ENCODE measurements at regions not wholly inside any gene's neighbourhood (a gene's known extent, or its start where the extent isn't known, plus 50 kb on each side); places are given as distances from the start of the nearest gene placed in this dataset.

DNA sequence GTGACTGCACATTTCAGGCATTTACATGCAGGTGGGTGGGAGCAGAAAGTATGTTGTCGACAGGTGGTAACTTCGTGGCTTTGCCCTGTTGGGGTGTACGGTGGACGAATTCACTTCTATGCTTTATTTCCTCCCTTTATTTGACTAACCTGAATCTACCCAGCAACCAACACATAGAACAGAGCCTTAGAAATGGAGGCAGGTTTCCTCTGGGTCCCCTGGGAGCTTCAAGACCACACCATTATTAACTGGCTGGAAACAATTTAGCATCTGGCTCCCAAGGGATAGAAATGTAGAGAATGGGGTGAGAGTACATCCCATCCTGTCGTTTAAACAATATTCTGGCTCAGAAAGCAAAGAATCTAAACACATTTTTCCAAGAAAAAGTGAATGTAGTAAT, 244.4 kb downstream of the DLEU7 start:
- Histone ChIP-seq H3K4me1 (peaks cover 8% of the 10 kb centered on the region), H3K27me3 (no peaks in the 10 kb centered on the region), H3K27ac (no peak overlapping the region), H3K36me3 (replicated peaks in 1 of 2; ENCODE audit: insufficient read depth in 1 of 2, low read depth in 2 of 2) (no peaks in the 10 kb centered on the region), H3K4me3 (no peak overlapping the region), H3K9me3 (no peaks in the 10 kb centered on the region)
- intact Hi-C loops (cut with DNase I), result no loop called here
- no peak for ATAC-seq
- WGBS, 2 donors, result 49 to 82% methylated on average over 5 of the region's 5 CpGs
- TF ChIP-seq, protein P1, sequence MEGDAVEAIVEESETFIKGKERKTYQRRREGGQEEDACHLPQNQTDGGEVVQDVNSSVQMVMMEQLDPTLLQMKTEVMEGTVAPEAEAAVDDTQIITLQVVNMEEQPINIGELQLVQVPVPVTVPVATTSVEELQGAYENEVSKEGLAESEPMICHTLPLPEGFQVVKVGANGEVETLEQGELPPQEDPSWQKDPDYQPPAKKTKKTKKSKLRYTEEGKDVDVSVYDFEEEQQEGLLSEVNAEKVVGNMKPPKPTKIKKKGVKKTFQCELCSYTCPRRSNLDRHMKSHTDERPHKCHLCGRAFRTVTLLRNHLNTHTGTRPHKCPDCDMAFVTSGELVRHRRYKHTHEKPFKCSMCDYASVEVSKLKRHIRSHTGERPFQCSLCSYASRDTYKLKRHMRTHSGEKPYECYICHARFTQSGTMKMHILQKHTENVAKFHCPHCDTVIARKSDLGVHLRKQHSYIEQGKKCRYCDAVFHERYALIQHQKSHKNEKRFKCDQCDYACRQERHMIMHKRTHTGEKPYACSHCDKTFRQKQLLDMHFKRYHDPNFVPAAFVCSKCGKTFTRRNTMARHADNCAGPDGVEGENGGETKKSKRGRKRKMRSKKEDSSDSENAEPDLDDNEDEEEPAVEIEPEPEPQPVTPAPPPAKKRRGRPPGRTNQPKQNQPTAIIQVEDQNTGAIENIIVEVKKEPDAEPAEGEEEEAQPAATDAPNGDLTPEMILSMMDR (IDR thresholded peaks at IDR 0.05), result no peak
- TF ChIP-seq POLR2A (IDR thresholded peaks at IDR 0.05), result no peak
- DNase-seq, result no peak

DNA sequence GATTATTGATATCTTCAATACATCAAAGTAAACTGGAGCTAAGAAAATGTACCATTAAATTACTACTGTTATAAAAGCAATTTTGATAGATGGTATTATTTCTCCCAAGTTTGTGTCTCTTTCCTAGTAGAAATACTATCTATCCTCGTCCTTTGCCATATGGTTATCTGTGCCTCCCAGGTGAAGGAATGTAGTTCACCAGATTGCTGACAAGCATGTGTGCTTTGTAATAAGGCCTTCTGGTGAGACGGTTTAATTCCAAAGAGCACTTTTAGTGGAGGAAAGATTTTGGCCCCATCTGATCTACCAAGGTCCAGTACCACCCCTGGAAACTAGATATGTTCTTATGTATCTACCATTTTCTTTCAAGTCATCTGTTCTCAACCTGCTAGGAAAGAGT, 243.6 kb downstream of the DLEU7 start:
- TF ChIP-seq, protein P1 (IDR thresholded peaks at IDR 0.05), result no peak
- no peak for TF ChIP-seq POLR2A (IDR thresholded peaks at IDR 0.05)
- Histone ChIP-seq H3K27me3 (no peaks in the 10 kb centered on the region), H3K4me1 (peaks cover 8% of the 10 kb centered on the region), H3K36me3 (replicated peaks in 1 of 2; ENCODE audit: insufficient read depth in 1 of 2, low read depth in 2 of 2) (no peaks in the 10 kb centered on the region), H3K9me3 (no peaks in the 10 kb centered on the region), H3K4me3 (no peak overlapping the region), H3K27ac (no peak overlapping the region)
- WGBS, 2 donors, result 40 to 86% methylated on average over 2 of the region's 2 CpGs
- intact Hi-C loops (cut with DNase I), result no loop called here
- ATAC-seq (no peak), DNase-seq (no peak)

DNA sequence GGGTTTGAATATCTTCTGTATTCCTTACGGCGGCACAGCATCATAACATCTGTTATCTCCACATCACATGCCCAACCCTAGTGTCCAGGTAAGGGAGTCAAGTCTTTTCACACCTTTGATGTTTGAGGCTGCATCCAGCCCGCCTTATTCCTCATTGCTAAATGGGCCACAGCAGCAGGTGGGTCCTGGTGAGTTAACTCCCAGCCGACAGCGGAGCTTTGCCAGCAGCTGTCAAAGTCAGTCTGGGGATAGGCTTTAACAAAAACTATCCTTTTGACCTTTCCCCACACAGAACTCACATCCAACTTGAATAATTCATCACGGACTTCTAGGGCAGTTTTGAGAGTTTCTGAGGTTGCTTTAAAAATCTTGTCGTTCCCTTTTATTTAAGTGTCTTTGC, 235.1 kb downstream of the DLEU7 start:
- Histone ChIP-seq H3K27me3 (no peaks in the 10 kb centered on the region), H3K9me3 (no peaks in the 10 kb centered on the region), H3K27ac (no peak overlapping the region), H3K4me3 (no peak overlapping the region), H3K4me1 (no peaks in the 10 kb centered on the region), H3K36me3 (replicated peaks in 1 of 2; ENCODE audit: insufficient read depth in 1 of 2, low read depth in 2 of 2) (no peaks in the 10 kb centered on the region)
- DNase-seq (no peak), ATAC-seq (no peak)
- no peak for TF ChIP-seq POLR2A (IDR thresholded peaks at IDR 0.05)
- TF ChIP-seq, protein P1 (IDR thresholded peaks at IDR 0.05), result no peak
- intact Hi-C loops (cut with DNase I), result no loop called here
- WGBS, 2 donors, result 80 to 84% methylated on average over 7 of the region's 7 CpGs

DNA sequence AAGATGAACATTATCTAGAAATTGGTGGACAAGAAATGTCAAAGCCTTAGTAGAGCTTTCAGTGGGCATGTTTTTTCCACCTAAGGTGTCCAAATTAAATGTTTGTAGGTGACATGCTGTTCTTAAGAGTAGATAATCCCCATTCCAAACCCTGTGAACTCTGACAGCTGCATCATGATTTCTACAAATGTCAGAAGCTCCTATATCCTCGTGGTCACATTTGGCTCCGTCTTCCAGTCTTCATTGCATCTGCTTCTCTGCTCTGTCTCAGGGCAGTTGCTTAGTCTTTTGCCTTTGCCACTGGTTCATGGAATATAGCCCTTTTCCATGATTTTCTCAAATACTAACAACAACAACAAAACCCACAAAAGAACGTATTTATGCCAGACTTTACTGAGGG, 234.5 kb downstream of the DLEU7 start:
- Histone ChIP-seq H3K9me3 (no peaks in the 10 kb centered on the region), H3K4me3 (no peak overlapping the region), H3K4me1 (no peaks in the 10 kb centered on the region), H3K27ac (no peak overlapping the region), H3K27me3 (no peaks in the 10 kb centered on the region), H3K36me3 (replicated peaks in 1 of 2; ENCODE audit: insufficient read depth in 1 of 2, low read depth in 2 of 2) (no peaks in the 10 kb centered on the region)
- WGBS, 2 donors, result 45 to 53% methylated on average over 3 of the region's 3 CpGs
- no peak for TF ChIP-seq POLR2A (IDR thresholded peaks at IDR 0.05)
- TF ChIP-seq, protein P1 (IDR thresholded peaks at IDR 0.05), result no peak
- ATAC-seq (no peak), DNase-seq (no peak)
- intact Hi-C loops (cut with DNase I), result no loop called here

DNA sequence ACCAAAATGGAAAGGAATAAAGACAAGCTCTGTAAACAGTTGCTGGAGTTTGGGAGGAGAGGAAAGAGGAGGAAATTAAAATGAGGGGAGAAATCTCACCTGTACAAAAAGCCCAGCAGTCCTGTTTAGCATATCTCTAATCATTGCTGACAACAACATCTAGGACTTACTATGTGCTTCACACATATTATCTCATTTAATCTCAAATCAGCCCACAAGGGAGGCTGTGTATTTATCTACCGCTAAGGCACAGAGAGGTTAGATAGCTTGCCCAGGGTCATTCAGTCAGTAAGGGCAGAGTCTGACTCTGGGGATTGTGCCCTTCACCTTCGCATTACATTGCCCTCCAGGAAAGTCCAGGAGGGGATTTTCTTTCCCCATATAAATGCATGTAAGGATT, 233.3 kb downstream of the DLEU7 start:
- Histone ChIP-seq H3K27ac (no peak overlapping the region), H3K4me1 (no peaks in the 10 kb centered on the region), H3K27me3 (no peaks in the 10 kb centered on the region), H3K9me3 (no peaks in the 10 kb centered on the region), H3K36me3 (replicated peaks in 1 of 2; ENCODE audit: insufficient read depth in 1 of 2, low read depth in 2 of 2) (no peaks in the 10 kb centered on the region), H3K4me3 (no peak overlapping the region)
- TF ChIP-seq, protein P1 (IDR thresholded peaks at IDR 0.05), result no peak
- TF ChIP-seq POLR2A (IDR thresholded peaks at IDR 0.05), result no peak
- no peak for ATAC-seq
- intact Hi-C loops (cut with DNase I), result no loop called here
- WGBS, 2 donors, result 66 to 77% methylated on average over 2 of the region's 2 CpGs
- DNase-seq, result no peak

All from body of pancreas (tissue), 4 donors.